ENCODE measurements at regions not wholly inside any gene's neighbourhood (a gene's known extent, or its start where the extent isn't known, plus 50 kb on each side); places are given as distances from the start of the nearest gene placed in this dataset.

- TF ChIP-seq CTCF (IDR thresholded peaks at IDR 0.05; ENCODE audit: extremely low read depth in 1 of 2, insufficient read depth in 1 of 2, low read depth in 1 of 2, low read length in 2 of 2): no peak
- no peak for TF ChIP-seq POLR2AphosphoS5 (IDR thresholded peaks at IDR 0.05; ENCODE audit: insufficient read depth, low read depth, low read length)
- TF ChIP-seq, protein P1, sequence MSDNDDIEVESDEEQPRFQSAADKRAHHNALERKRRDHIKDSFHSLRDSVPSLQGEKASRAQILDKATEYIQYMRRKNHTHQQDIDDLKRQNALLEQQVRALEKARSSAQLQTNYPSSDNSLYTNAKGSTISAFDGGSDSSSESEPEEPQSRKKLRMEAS (IDR thresholded peaks at IDR 0.05; ENCODE audit: insufficient read depth, insufficient read length): no peak
- no peak for TF ChIP-seq EZH2 (IDR thresholded peaks at IDR 0.05; ENCODE audit: borderline replicate concordance, low read depth, low read length, severe bottlenecking)
- TF ChIP-seq POLR2A (IDR thresholded peaks at IDR 0.05; ENCODE audit: low read depth, low read length): no peak
Observed at GRCh38 chr17:71472809-71473789, 647.7 kb upstream of the SOX9 start.

Measured in endothelial cell of umbilical vein (primary cell).